BJ (cell line): ENCODE measurements at regions not wholly inside any gene's neighbourhood (a gene's known extent, or its start where the extent isn't known, plus 50 kb on each side); places are given as distances from the start of the nearest gene placed in this dataset.

Source experiments
- CTCF ChIA-PET: fragments of 350-600 bp; formaldehyde crosslinking; extraction: SDS; loops from one replicate; lab custom pipeline; 2021; ENCODE audit warnings: antibody characterized with exemption, inconsistent platforms; lab: Yijun Ruan, JAX
- POLR2A ChIA-PET: fragments of 300-600 bp; sonication (Branson Sonifier 250); formaldehyde crosslinking; extraction: SDS; loops from one replicate; lab custom pipeline; 2021; ENCODE audit warnings: antibody characterized with exemption; lab: Charles Lee
- DNase-seq: peaks from one replicate; pipeline ENCODE4 v3.0.0-alpha.2; 2011; ENCODE audit warnings: low read depth
- H3K27me3 ChIP-seq: 2 replicates; pipeline ENCODE4 v1.6.0; 2011; ENCODE audit warnings: low read length; ENCODE audit not compliant: control insufficient read depth, insufficient read depth
- H3K36me3 ChIP-seq: 2 replicates; pipeline ENCODE4 v1.5.1; 2011; ENCODE audit warnings: low read length; ENCODE audit not compliant: control insufficient read depth, insufficient read depth
- H3K4me3 ChIP-seq: 2 replicates; pipeline ENCODE4 v1.5.1; 2011; ENCODE audit warnings: low read depth, mild to moderate bottlenecking, control low read depth, low read length
- CTCF ChIP-seq: IDR thresholded peaks from 2 replicates; pipeline ENCODE4 v1.5.1; 2011; ENCODE audit warnings: low read depth, mild to moderate bottlenecking, control low read depth, inconsistent platforms, low read length, moderate library complexity; ENCODE audit not compliant: insufficient read depth

DNA sequence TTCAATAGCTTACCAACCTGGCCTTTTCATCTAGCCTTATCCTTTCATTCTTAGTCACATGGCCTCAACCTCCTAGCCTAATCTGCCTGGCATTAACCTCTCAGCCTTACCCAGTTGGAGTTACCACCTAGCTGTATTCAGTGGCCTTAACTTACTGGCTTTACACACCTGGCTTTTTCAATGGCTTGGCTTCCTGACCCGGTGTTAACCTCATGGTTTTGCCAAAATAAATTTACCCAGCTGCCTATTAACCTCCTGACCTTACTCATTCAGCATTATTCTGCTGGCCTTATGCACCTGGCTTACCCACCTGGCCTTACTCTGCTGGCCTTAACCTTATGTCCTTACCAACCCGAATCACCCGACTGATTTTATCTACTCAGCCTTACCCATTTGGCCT is 135.5 kb upstream of the ZSWIM2 start:
- CTCF ChIA-PET = no interaction called here
- H3K27me3 ChIP-seq = no peaks in the 10 kb centered on the region
- no peak overlapping the region for H3K4me3 ChIP-seq
- POLR2A ChIA-PET = no interaction called here
- H3K36me3 ChIP-seq = no peaks in the 10 kb centered on the region
- no peak for TF ChIP-seq CTCF
- no peak for DNase-seq

DNA sequence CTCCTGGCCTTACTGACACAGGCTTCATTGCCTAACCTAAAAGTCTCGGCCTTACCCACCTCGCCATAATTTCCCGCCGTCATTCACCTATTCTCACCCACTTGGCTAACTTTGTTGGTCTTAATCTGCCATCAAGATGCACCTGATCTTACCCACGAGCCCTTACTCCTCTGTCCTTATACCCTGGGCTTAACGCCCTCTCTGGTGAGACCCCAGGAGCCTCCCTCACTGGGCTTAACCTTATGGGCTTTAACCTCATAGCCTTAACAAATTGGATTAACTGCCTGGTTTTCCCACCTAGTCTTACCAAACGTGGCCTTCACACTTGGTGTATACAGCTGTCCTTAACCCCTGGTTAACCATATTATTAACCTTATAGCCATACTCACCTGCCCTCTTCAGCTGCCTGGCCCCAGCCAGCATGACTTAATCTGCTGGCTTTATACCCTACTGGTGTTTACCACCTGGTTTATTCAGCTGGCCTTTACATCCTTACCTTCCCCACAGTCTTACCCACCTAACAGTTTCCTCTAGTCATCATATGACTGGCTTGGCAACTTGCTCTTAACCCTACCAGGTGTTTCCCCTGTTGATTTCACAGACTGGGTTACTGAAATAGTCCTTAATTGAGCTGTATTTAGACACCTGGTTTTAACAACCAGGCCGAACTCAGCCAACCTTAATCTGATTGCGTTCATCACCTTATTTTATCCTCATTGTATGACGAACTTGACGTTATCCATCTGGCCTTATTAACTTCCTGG is 132.0 kb upstream of the ZSWIM2 start:
- DNase-seq = no peak
- CTCF ChIA-PET = interaction anchor here (0.6 kb wide), 1 partner anchor 27 kb away, joined by 3 read pairs; no protein-coding TSS in a partner anchor
- no peaks in the 10 kb centered on the region for H3K36me3 ChIP-seq
- H3K4me3 ChIP-seq = no peak overlapping the region
- POLR2A ChIA-PET = no interaction called here
- TF ChIP-seq CTCF = no peak
- no peaks in the 10 kb centered on the region for H3K27me3 ChIP-seq

- Histone ChIP-seq H3K27me3 (no peaks in the 10 kb centered on the region), H3K36me3 (no peaks in the 10 kb centered on the region), H3K4me3 (no peak overlapping the region)
- CTCF ChIA-PET = no interaction called here
- TF ChIP-seq CTCF = no peak
- no peak for DNase-seq
- POLR2A ChIA-PET = no interaction called here
Measured at GRCh38 chr2:186980117-186980442, 131.1 kb upstream of the ZSWIM2 start.

- Histone ChIP-seq H3K27me3 (no peaks in the 10 kb centered on the region), H3K4me3 (no peak overlapping the region), H3K36me3 (no peaks in the 10 kb centered on the region)
- DNase-seq = no peak
- ChIA-PET CTCF (no interaction called here), POLR2A (no interaction called here)
- no peak for TF ChIP-seq CTCF
Measured at GRCh38 chr2:186979439-186980116, 130.6 kb upstream of the ZSWIM2 start.

DNA sequence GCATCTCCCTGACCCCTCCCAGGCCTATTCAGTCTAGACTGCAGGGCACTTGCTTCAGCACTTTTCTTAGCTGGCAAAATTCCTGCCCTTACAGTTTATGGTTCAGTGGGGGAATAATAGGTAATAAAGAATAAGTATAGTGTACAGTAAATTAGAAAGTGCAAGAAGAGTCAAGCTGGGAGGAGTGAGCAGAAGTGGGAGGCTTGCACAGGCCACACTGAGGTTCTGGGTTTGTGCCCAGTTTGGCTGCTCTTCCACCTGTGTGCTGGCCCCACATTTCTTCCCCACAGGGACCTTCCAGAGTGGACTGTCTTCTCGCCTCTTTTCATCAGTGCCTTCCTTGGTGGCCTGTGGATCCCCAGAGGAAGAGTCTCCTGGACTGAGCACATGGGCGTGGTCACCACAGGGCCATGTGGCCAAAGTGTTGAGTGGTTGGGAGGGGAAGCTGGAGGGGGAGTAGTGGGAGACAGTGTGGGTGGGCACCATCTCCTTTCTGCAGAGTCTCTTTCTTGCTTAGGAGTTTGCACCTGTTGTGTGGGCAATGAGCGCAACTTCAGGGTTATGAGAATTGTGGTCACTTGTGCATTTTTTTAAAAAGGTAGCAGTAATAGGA is 128.6 kb upstream of the ZSWIM2 start:
- CTCF ChIA-PET = no interaction called here
- TF ChIP-seq CTCF = no peak
- no peaks in the 10 kb centered on the region for H3K27me3 ChIP-seq
- H3K36me3 ChIP-seq = no peaks in the 10 kb centered on the region
- no peak overlapping the region for H3K4me3 ChIP-seq
- POLR2A ChIA-PET = no interaction called here
- no peak for DNase-seq
